ENCODE measurements at regions not wholly inside any gene's neighbourhood (a gene's known extent, or its start where the extent isn't known, plus 50 kb on each side); places are given as distances from the start of the nearest gene placed in this dataset.

DNA sequence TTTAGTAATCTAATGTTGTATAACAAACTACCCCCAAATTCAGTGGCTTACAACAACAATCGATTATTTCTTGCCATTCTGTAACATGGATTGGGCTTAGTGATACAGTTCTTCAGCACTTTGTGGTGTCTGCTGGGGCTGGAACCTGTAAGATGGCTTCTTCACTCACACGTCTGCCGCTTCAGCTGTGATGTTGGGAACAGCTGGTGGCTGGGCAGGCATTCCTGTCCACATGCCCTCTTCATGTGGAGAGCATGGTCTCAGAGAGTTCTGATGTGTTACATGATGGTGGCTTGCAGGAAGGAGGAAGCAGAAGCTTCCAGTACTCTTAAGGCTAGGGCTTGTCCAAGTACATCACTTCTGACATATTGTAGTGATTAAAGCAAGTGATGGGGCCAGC is 276.9 kb downstream of the PTBP2 start:
- FAIRE-seq = no peak

GRCh38 chr1:96999191-96999590 is 277.6 kb downstream of the PTBP2 start:
- FAIRE-seq = no peak

GRCh38 chr1:97004054-97004453 is 282.5 kb downstream of the PTBP2 start:
- FAIRE-seq = no peak

GRCh38 chr1:97004743-97005142 is 283.2 kb downstream of the PTBP2 start:
- FAIRE-seq = no peak

DNA sequence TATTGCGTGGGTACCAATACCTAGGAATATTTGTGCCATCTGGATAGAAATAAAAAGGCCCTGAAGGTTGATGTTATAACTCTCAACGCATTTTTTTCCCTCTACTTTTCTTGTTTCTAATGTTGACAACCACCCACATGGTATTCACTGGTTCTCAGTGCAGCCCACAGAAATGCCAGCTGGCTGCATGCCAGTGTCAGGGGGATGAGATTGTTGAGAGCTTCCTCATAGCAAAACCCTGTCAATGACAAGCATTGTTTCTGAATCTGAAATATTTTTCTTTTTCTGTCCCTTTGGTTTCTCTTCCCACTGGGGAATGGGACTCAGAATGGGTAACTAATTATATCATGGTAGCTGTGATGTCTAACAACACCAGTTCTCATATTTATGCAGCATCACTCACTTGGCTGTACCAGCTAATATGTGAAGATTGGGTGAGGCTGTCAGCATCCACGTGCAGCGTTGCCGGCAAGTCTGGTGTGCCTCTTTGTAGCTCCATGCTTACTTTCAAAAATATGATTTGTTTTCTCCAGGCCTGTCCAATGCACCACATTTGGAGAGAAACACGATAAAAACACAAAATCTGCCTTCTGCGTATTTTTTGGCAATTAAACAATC is 284.6 kb downstream of the PTBP2 start:
- no peak for FAIRE-seq

- no peak for FAIRE-seq
These were observed 286.4 kb downstream of the PTBP2 start for GRCh38 chr1:97007840-97008604.

GRCh38 chr1:97010566-97011264 is 289.1 kb downstream of the PTBP2 start:
- FAIRE-seq = no peak

DNA sequence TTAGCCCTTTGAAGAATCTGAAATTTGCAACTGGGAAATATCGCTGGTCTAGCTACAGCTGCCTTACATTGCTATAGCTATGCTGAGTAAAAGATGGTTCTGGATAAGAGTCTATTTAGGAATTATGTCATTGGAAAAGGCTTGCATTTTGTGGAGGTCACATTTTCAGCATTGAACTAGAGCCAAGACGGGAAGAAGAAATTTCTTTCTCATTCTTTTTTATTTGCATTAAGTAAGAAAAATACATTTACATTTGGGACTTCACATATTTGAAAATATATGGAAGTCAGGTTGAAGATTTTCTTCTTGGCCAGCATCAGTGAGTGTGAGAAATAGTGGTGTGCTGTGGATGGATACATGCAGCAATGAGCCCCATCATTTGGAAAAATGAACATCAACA is 291.6 kb downstream of the PTBP2 start:
- no peak for FAIRE-seq

DNA sequence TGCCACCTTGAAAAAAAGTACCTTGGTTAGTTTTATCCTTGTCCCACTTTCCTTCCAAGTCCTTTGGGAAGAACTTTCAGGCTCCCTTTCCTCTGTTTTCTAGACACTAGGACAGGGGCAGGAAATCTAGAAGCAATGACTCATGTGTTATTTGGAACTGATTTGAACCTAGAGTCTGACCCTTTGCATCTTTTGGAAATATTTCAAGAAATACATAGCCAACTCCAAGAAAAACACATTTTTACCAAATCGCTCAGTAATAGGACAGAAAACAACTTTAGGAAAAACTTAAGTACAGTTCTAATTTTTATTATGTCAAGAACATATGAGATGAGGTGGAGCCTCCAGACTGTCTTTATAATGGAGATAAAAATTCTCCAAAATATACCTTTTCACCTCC is 292.4 kb downstream of the PTBP2 start:
- no peak for FAIRE-seq

DNA sequence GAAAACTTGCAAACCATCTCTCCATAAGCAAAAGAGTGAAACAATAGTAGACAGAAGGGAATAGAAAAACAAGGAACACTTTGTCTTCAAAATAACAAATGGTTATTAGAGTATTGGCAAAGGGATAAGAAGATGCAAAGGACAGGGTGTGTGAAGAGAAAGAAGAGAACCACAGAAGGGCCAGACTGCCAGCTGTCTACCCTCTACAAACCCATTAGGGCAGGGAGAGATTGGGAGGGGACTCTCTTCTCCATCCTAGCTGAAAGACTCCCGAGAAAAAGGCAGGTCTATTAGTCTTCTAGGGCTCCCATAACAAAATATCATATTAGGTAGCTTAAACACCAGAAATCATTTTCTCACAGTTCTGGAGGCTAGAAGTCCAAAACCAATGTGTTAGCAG is 292.8 kb downstream of the PTBP2 start:
- no peak for FAIRE-seq

- no peak for FAIRE-seq
These were observed 296.3 kb downstream of the PTBP2 start for GRCh38 chr1:97017895-97018294.

Measured in colon (tissue), 2 donors.